HG02678 (cell line): ENCODE measurements at regions not wholly inside any gene's neighbourhood (a gene's known extent, or its start where the extent isn't known, plus 50 kb on each side); places are given as distances from the start of the nearest gene placed in this dataset.
"Not testable (repeated sequence)": the region's sequence is repeated elsewhere in the genome, so short reads cannot be mapped to it uniquely, and the experiment has no call there.

ENCODE experiments used
- ATAC-seq: cut with Tn5 transposase; IDR thresholded peaks from one replicate; pipeline ENCODE4 v1.9.1; 2021; ENCODE audit warnings: mild to moderate bottlenecking, moderate library complexity; ENCODE audit not compliant: unreplicated experiment

DNA sequence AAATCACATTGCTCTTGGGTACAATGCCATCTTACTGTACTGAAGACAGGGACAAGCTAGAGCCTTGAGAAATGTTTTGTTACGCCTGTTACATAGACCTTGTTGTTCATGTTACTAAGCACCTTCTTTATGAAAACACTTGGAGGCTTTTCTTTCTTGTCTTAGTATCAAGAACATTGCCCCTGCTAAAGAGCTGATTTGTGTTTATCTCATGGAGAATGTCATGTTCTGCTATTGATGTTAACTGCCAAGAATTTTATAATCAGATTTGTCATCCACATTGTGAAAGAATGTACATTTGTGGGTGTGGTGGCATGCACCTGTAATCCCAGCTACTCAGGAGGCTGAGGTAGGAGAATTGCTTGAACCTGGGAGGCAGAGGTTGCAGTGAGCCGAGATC is 431.3 kb upstream of the MDFIC2 start:
- ATAC-seq, result no peak

DNA sequence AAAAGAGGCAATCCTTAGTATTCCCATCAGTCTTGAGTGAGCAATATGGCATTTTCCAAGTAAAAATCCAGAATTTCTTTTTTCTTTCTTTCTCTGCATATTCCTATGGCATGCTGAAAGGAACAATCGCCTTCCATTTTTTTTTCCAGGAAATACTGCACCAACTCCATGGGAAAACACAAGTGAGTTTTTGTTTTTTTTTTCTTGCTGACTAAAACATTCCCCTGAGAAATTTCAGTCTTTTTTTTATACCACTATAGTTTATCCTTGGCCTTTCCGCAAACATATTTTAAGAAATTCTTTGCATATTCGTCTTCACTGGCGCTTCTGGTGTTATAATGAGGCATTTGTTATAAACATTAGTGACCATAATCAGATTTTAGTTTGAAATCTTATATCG is 429.6 kb upstream of the MDFIC2 start:
- ATAC-seq, result no peak

DNA sequence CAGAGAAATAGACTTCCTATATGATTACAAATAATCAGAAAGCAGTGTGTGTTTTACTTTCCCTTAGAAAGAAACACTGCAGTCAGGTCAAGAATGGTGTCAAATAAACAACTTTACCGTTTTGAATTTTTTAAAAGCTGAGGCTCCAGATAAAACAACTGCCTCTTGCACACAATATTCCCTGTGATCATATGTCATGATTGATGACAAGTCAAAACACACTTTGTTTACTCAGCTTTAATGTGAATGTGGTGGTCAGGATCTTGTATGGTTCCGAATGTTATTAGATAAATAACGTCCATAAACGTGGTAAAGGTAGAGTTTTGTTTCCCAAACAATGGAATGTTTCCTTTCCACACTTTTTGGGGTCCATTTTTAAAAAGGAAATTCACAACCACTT is 428.4 kb upstream of the MDFIC2 start:
- no peak for ATAC-seq

DNA sequence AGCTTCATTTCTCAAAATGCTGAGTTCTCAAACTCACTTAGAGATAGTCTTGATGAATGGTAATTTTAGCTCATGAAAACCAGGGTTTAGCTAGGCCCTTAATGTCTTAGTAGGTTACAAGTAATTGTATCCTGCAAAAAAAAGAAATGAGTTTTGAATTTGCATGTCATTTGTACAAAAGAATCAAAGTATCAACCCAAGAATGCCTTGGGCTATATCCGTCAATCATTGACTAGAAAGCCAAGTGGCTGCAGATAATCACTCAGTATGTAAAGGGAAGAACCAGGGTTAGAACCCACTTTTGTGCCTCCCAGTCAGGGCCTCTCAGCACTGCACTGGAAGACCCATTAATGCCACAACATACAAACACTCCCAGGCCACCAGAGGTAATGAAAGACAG is 427.6 kb upstream of the MDFIC2 start:
- no peak for ATAC-seq

DNA sequence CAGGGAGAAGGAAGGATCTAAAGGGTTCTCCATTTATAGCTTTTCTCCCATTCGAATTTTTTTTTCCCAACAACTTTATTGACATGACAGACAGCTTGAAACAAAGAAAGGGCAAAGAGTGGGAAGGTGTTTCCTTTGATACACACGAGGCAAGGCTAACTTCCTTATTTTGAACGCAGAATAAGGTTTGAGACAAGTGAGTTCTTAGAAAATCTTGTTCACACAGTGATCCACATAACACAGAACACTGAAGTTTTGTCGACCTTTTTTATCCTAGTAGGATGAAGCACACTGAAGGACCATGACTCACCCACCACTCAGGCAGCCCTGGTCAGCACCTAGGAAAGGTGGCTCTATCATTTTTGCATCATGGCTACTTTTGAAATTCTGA is 425.8 kb upstream of the MDFIC2 start:
- ATAC-seq, result no peak

DNA sequence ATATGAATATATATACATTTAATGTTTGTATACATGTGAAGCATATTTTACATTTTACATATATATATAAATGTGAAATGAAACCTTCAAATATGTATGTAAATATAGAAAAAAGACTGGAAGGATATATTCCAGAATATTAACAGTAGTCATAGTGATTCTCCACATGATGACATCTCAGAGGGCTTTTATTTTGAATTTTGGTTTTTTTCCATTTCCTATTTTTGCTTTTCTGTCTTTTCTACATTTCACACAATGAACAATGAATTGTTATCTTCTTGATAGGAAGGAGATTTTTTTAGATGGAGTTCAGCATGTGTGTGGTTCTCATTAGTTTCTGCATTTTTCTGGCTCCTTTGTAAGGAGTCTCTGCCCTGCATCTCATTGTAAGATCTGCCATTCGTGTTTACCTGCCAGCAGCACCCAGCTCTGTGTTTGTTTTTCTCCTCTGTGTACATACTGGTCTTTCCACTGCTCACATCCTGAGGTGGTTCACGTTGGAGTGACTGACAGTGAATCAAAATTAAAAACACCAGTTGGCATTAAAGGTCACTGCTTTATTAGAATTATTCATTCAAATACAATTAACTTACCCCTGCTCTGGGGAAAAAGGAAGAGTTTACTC is 425.3 kb upstream of the MDFIC2 start:
- ATAC-seq, result no peak

DNA sequence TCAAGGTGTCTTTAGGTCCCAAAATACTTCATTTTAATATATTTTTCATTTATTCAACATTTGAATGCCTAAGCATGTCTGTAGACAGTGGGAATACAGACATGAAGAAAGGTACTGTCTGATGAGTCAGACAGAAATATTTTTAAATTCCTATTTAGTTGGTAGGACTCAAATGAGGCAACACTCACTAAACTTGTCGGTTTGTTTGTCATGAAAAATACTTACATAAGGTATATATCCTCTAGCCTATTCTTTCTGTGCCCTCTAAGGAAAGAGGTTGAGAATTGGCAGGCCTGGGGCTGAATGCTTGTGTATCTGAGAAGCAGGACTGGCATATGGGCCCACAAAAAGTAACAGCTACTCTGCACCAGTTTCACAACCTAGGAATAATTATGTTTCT is 423.6 kb upstream of the MDFIC2 start:
- ATAC-seq, result no peak

DNA sequence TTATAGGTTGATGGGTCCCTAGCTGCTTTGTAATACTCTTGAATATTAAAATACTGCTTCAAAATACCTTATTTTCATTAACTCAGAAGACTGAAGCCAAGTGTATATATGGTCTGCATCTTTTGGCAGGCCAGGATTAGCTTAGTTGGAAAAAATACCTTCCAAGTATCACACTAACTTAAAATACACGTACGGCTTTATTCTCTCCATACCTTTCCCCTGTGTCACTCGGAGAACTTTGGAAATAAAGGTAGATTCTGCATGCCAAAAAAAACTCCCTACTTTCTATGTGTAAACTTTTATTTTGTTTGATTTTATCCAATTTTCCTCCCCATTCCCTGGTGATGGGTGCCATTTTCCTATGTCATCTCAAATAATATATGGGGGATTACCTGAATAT is 422.3 kb upstream of the MDFIC2 start:
- ATAC-seq, result no peak

DNA sequence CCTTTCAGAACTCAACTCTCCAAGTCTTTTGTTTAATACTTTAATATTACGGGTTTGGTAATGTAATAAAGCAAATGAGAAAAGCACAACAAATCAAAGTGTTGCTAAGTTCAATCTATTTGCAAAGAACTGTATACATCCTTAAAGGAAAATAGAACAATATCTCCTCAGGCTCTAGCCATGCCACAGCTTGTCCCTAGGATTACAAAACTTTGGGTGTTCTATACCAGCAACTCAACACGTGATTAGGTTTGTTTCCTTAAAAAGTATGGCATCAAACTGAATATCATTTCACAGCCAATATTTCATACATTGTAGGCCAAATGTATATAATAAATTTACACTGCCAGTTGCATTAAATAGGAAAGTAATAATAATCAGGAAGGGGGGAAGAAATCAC is 418.6 kb upstream of the MDFIC2 start:
- ATAC-seq, result no peak

DNA sequence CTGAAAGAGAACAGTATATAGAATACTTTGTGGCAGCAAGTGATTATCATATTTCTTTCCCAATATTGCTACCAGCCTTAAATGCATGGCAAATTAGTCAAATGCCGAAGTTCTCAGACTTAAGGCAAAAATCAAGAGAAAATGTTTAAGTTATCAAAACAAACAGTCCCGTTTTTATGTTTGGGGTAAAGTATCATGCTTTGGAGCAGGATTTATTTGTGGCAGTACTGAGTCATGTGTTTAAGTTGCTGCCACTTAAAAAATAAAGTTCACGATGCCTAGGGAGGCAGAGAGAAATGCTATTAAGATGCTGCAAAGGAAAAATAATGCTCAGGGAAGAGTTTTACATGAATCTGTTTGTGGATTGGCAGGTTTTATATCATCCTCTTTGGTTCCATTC is 417.4 kb upstream of the MDFIC2 start:
- ATAC-seq, result no peak

DNA sequence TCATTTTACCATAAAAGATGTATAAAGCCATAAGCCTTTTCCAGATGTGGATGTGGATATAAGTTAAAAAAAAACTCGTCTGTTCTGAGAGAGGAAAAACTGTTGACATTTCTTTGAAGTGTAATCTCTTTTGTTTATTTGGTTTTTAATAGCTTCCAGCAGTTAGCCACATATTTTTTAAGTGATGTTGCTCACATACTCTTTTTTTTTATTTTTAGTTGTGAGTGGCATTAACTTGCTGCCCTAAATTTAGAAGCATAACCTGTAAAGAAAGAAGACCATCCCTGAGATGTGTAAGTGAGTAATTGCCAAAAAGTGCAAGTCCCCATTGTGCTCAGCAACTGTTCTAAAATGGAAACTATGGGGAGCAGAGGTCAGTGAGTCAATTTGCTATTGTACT is 415.9 kb upstream of the MDFIC2 start:
- ATAC-seq, result no peak

DNA sequence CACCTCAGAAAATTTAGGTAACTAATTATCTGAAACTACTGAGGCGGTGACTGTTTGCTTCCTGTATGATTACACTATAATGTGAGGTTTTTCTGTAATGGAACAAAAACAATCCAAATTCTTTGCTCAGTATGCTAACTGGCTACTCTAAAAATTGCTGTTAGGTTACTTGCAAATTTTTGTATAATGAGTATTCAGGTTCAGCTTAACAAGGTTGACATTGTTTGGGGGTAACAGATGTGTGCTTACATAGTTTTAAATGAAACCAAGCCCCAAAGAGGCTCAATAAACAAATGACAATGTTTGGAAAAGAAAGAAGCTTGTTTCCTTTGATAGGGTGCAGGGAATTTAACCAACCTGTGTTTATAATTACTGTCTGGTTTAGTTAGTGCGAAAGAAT is 414.5 kb upstream of the MDFIC2 start:
- no peak for ATAC-seq

DNA sequence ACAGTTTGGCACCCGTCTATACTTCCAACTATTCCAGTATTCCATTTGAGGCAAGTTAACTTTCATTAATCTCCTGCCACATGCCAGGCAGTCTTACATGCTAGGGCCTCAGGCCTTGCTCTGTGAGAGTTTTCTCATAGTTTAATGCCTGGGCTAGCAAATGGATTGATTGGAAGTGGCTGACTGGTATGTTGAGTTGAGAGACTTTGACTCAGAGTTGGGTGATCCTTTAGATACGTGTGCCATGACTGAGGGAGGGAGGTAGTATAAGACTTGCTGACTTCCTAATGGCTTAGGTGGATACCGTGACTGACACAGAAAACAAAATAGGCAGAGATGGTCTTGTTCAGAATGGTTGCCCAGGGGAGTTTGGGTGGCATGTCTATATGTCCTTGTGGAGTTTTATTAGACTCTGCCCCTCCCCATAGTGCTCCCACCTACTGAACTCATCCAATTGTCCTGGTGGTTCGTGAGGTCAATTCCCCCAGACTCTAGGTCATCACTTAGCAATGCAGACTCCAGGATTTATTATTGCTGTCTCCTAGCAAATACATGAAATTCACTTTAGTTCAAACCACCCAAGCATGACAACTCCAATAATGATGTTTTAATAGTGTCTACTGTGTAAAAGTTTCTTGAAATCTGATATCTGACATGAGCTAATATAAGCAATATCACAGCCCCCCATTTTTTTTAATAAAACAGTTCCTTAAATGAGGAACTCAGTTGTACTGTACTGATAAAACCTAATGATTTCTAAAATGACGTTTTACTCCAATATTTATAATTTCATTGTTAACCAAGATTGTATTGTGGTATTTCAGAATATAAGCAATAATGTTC is 413.9 kb upstream of the MDFIC2 start:
- no peak for ATAC-seq

DNA sequence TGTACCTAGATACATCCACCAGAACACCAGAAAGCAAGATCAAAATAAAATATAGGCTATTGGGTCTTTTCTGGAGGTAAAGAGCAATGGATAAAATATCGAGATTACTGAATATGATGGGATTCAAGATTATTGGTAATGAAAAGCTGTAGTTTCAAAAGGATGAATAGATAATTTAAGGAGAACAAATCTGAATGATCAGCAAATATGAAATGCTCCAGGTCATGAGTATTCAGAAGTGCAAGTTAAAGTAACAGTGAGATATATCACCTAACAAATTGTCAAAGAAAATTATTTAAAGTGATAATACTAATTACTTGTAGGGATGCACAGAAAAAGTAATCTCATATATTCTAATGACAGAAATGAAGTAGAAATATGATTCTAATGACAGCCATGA is 409.6 kb upstream of the MDFIC2 start:
- no peak for ATAC-seq

DNA sequence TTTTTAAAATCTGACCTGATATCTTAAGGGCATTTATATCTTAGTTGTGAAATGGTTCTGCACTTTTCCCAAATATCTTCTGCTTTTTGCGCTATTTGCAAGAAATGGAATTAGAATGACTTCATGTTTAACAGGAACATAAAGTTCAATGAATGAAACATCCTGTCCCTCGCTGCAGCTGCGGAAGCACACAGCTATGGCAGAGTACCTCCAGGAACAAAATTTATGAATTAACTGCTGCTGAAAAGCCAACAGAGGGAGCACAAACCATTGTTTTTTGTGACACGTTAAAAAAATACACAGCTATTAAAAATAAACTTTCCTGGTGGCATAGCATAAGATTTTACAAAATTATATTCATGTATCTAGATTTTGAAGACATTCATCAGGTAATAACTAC is 404.4 kb upstream of the MDFIC2 start:
- ATAC-seq, result no peak

DNA sequence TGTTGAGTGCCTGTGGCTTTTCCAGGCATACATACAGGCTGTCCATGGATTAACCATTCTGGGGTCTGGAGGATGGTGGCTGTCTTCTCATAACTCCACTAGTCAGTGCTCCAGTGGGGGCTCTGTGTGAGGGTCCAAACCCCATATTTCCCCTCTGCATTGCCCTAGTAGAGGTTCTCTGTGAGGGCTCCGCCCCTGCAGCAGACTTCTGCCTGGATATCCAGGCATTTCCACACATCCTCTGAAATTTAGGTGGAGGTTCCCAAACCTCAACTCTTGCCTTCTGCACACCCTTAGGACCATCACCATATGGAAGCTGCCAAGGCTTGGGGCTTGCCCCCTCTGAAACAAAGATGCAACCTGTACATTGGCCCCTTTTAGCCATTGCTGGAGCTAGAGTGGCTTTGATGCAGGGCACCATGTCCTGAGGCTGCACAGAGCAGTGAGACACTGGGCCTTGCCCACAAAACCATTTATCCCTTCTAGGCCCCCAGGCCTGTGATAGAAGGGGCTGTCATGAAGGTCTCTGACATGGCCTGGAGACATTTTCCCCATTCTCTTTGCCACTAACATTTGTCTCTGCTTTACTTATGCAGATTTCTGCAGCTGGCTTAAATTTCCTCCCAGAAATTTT is 400.1 kb upstream of the MDFIC2 start:
- no peak for ATAC-seq

DNA sequence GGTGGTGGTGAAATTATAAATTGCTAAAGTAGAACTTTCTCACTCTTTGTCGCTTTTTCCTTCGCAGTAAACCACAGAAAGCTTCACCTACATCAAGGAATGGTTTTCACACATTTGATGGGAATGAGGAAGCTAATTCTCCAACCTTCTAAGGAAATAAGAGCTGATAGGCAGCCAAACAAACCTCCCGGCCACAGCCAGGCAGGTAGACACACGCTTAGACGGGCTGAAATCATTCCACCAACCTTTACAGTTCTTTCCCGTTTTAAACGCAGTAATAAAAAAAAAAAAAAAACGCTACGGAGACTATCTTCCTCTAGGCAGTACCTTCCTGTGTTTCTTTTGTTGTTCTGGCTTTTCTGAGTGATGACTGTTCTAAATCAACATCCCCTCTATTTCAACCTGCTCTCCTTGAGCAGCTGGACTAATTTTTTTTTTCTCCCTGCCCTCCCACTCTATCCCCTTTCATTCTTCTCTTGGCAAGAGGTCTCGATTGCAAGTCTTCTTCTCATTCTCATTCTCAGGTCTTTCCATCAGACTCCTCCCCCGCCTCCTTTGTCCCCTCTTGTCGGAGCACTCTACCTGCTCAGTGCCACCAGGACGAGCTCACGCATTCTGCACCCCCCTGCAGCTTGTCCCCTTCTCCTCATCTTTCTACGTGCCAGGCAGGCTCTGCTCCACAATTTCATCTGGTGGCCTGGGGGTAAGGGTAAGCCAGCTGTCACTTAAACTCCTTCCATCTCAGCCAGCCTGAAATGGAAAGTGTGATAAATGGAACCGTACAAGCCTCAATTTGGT is 391.1 kb upstream of the MDFIC2 start:
- no peak for ATAC-seq

DNA sequence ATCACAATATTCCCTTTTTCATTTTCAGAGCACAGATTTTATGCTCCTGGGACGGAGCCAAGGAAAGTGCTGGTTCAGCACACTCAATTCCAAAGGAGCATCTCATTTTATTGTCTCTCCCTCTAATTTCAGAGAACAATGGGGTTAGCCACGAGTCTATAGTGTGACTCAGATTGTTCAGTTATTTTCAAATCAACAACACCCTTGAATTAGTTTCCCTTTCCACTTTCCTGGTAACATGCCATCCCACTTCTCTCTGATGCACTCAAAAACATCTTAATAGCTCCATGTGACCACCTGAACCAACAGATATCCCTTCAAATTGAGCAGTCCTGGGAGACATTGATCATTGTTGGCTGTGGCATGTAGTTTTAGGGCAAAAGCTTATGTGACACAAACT is 389.7 kb upstream of the MDFIC2 start:
- no peak for ATAC-seq

DNA sequence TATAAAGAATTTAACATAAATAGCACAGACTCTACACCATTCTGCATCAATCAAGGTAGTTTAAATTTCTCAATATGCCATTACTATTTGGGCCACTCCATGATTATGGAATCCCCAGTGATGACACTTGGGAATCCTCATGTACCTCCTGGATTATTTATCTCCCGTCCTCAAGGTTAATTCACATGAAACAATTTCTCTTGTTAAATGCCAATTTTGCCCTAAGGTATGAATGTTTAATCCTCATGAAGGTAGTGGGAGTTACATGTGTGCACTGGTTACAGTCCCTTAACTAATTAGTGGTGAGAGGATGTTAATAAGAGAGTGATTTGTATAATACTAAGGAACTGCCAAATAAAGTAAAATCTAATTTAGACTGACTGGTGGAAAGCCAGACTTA is 372.3 kb upstream of the MDFIC2 start:
- no peak for ATAC-seq

DNA sequence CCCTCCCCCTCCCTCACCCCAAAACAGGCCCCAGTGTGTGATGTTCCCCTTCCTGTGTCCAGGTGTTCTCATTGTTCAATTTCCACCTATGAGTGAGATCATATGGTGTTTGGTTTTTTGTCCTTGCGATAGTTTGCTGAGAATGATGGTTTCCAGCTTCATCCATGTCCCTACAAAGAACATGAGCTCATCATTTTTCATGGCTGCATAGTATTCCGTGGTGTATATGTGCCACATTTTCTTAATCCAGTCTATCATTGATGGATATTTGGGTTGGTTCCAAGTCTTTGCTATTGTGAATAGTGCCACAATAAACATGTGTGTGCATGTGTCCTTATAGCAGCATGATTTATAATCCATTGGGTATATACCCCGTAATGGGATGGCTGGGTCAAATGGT is 363.4 kb upstream of the MDFIC2 start:
- not testable (repeated sequence) for ATAC-seq

DNA sequence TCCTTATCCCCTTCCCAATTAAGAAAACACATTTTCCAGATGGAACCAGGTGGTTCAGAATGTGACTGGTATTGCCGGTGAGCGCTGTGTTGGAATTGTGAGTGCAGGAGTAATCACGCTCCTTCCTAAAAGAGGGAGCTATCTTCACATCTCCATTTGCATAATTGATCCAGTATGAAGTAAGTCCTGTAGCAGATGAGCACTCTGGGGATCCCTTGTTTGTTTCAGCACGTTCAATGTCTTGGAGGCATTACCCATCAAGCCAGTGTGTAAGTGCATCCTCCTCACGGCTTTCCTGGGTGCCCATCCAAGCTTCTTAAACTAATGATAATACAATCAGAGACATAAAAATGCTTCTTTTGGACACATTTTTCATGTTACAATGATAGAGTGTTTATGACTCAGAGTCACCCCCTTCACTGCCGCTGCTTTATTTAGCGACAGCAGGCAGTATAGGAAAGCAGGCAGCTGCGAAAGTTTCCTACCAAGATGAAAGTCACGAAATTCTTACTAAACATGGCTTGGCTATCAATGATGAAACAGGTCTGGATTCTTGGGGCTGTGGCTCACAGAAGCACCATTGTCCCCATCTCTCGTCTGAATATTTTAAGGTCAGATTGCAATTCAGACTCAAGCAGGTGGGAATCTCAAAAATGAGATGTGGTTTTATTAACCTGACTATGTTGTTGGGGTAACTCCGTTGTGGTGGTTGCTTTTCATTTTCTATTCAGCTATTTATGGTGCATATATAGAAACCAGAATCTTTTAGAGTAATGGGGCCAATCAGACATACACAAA is 346.3 kb upstream of the MDFIC2 start:
- ATAC-seq, result no peak
